ENCODE measurements at regions not wholly inside any gene's neighbourhood (a gene's known extent, or its start where the extent isn't known, plus 50 kb on each side); places are given as distances from the start of the nearest gene placed in this dataset.

- Histone ChIP-seq H3K9me3 (ENCODE audit: control insufficient read depth in 4 of 4, low read length in 3 of 4) (peaks cover 3 to 13% (median 5%) of the 10 kb centered on the region in 4 donors), H3K36me3 (ENCODE audit: control insufficient read depth in 4 of 4, insufficient read depth in 3 of 4, low read depth in 1 of 4, low read length in 3 of 4) (no peaks in the 10 kb centered on the region), H3K4me1 (ENCODE audit: control insufficient read depth in 4 of 4, insufficient read depth in 4 of 4, low read length in 3 of 4) (no peaks in the 10 kb centered on the region), H3K4me3 (ENCODE audit: low read depth in 1 of 3, low read length in 3 of 3) (no peak overlapping the region), H3K27ac (ENCODE audit: low read depth in 1 of 2, low read length in 2 of 2) (no peak overlapping the region), H3K9ac (ENCODE audit: low read depth in 1 of 2, low read length in 2 of 2) (no peak overlapping the region), H3K27me3 (ENCODE audit: control insufficient read depth in 4 of 4, insufficient read depth in 4 of 4, low read length in 3 of 4) (peaks cover 0 to 3% (median 1%) of the 10 kb centered on the region in 4 donors)
- TF ChIP-seq FOXA2 (IDR thresholded peaks at IDR 0.05) (no peak), EGR1 (IDR thresholded peaks at IDR 0.05; ENCODE audit: low read depth in 2 of 2) (no peak), HNF4G (IDR thresholded peaks at IDR 0.05) (no peak), SP1 (IDR thresholded peaks at IDR 0.05) (no peak), YY1 (IDR thresholded peaks at IDR 0.05) (no peak), FOXA1 (IDR thresholded peaks at IDR 0.05) (no peak), RAD21 (IDR thresholded peaks at IDR 0.05) (no peak), HNF4A (conservative IDR thresholded peaks at IDR 0.05) (no peak), TAF1 (conservative IDR thresholded peaks at IDR 0.05) (no peak), NR2F2 (IDR thresholded peaks at IDR 0.05) (no peak), JUND (IDR thresholded peaks at IDR 0.05) (no peak)
- TF ChIP-seq, protein P1, sequence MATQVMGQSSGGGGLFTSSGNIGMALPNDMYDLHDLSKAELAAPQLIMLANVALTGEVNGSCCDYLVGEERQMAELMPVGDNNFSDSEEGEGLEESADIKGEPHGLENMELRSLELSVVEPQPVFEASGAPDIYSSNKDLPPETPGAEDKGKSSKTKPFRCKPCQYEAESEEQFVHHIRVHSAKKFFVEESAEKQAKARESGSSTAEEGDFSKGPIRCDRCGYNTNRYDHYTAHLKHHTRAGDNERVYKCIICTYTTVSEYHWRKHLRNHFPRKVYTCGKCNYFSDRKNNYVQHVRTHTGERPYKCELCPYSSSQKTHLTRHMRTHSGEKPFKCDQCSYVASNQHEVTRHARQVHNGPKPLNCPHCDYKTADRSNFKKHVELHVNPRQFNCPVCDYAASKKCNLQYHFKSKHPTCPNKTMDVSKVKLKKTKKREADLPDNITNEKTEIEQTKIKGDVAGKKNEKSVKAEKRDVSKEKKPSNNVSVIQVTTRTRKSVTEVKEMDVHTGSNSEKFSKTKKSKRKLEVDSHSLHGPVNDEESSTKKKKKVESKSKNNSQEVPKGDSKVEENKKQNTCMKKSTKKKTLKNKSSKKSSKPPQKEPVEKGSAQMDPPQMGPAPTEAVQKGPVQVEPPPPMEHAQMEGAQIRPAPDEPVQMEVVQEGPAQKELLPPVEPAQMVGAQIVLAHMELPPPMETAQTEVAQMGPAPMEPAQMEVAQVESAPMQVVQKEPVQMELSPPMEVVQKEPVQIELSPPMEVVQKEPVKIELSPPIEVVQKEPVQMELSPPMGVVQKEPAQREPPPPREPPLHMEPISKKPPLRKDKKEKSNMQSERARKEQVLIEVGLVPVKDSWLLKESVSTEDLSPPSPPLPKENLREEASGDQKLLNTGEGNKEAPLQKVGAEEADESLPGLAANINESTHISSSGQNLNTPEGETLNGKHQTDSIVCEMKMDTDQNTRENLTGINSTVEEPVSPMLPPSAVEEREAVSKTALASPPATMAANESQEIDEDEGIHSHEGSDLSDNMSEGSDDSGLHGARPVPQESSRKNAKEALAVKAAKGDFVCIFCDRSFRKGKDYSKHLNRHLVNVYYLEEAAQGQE (IDR thresholded peaks at IDR 0.05) = no peak
- TF ChIP-seq, protein P2, sequence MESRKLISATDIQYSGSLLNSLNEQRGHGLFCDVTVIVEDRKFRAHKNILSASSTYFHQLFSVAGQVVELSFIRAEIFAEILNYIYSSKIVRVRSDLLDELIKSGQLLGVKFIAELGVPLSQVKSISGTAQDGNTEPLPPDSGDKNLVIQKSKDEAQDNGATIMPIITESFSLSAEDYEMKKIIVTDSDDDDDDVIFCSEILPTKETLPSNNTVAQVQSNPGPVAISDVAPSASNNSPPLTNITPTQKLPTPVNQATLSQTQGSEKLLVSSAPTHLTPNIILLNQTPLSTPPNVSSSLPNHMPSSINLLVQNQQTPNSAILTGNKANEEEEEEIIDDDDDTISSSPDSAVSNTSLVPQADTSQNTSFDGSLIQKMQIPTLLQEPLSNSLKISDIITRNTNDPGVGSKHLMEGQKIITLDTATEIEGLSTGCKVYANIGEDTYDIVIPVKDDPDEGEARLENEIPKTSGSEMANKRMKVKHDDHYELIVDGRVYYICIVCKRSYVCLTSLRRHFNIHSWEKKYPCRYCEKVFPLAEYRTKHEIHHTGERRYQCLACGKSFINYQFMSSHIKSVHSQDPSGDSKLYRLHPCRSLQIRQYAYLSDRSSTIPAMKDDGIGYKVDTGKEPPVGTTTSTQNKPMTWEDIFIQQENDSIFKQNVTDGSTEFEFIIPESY (IDR thresholded peaks at IDR 0.05) = no peak
- TF ChIP-seq, protein P3, sequence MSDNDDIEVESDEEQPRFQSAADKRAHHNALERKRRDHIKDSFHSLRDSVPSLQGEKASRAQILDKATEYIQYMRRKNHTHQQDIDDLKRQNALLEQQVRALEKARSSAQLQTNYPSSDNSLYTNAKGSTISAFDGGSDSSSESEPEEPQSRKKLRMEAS (IDR thresholded peaks at IDR 0.05) = no peak
- TF ChIP-seq, protein P4, sequence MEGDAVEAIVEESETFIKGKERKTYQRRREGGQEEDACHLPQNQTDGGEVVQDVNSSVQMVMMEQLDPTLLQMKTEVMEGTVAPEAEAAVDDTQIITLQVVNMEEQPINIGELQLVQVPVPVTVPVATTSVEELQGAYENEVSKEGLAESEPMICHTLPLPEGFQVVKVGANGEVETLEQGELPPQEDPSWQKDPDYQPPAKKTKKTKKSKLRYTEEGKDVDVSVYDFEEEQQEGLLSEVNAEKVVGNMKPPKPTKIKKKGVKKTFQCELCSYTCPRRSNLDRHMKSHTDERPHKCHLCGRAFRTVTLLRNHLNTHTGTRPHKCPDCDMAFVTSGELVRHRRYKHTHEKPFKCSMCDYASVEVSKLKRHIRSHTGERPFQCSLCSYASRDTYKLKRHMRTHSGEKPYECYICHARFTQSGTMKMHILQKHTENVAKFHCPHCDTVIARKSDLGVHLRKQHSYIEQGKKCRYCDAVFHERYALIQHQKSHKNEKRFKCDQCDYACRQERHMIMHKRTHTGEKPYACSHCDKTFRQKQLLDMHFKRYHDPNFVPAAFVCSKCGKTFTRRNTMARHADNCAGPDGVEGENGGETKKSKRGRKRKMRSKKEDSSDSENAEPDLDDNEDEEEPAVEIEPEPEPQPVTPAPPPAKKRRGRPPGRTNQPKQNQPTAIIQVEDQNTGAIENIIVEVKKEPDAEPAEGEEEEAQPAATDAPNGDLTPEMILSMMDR (IDR thresholded peaks at IDR 0.05; ENCODE audit: low read depth, low read length, missing input control) = no peak
- 76% methylated on average over 7 of the region's 7 CpGs for WGBS
- DNase-seq (ENCODE audit: low spot score) = peak; percentile 8
These were observed 145.1 kb downstream of the PTPRU start for GRCh38 chr1:29381426-29381825.

GRCh38 chr1:29380532-29380931 is 144.2 kb downstream of the PTPRU start:
- no peak overlapping the region for H3K9ac ChIP-seq (ENCODE audit: low read depth in 1 of 2, low read length in 2 of 2)
- H3K27ac ChIP-seq (ENCODE audit: low read depth in 1 of 2, low read length in 2 of 2) = no peak overlapping the region
- H3K9me3 ChIP-seq (ENCODE audit: control insufficient read depth in 4 of 4, low read length in 3 of 4) = peaks cover 3 to 13% (median 5%) of the 10 kb centered on the region in 4 donors
- WGBS = 3% methylated on average over 1 of the region's 1 CpG
- DNase-seq (ENCODE audit: low spot score) = peak; percentile 4
- no peak overlapping the region for H3K4me3 ChIP-seq (ENCODE audit: low read depth in 1 of 3, low read length in 3 of 3)
- no peaks in the 10 kb centered on the region for H3K4me1 ChIP-seq (ENCODE audit: control insufficient read depth in 4 of 4, insufficient read depth in 4 of 4, low read length in 3 of 4)
- H3K36me3 ChIP-seq (ENCODE audit: control insufficient read depth in 4 of 4, insufficient read depth in 3 of 4, low read depth in 1 of 4, low read length in 3 of 4) = no peaks in the 10 kb centered on the region
- H3K27me3 ChIP-seq (ENCODE audit: control insufficient read depth in 4 of 4, insufficient read depth in 4 of 4, low read length in 3 of 4) = peaks cover 0 to 3% (median 0%) of the 10 kb centered on the region in 4 donors
- TF ChIP-seq FOXA1 (IDR thresholded peaks at IDR 0.05) = no peak
- no peak for TF ChIP-seq RAD21 (IDR thresholded peaks at IDR 0.05)
- no peak for TF ChIP-seq JUND (IDR thresholded peaks at IDR 0.05)
- TF ChIP-seq, protein P2 (IDR thresholded peaks at IDR 0.05) = no peak
- no peak for TF ChIP-seq YY1 (IDR thresholded peaks at IDR 0.05)
- no peak for TF ChIP-seq TAF1 (conservative IDR thresholded peaks at IDR 0.05)
- TF ChIP-seq, protein P4 (IDR thresholded peaks at IDR 0.05; ENCODE audit: low read depth, low read length, missing input control) = no peak
- no peak for TF ChIP-seq EGR1 (IDR thresholded peaks at IDR 0.05; ENCODE audit: low read depth in 2 of 2)
- no peak for TF ChIP-seq ATF3 (IDR thresholded peaks at IDR 0.05)
- TF ChIP-seq GABPA (IDR thresholded peaks at IDR 0.05 in 1 of 2, conservative IDR thresholded peaks at IDR 0.05 in 1 of 2) = no peak
- no peak for TF ChIP-seq HNF4G (IDR thresholded peaks at IDR 0.05)
